ENCODE measurements at regions not wholly inside any gene's neighbourhood (a gene's known extent, or its start where the extent isn't known, plus 50 kb on each side); places are given as distances from the start of the nearest gene placed in this dataset.

- no peak for ATAC-seq (ENCODE audit: low read depth in 2 of 2)
- H3K4me1 Mint-ChIP-seq = no peaks in the 10 kb centered on the region
- H3K27ac Mint-ChIP-seq = peak overlapping the region in 1 of 6 donors; percentile 34
- H3K36me3 Mint-ChIP-seq = no peaks in the 10 kb centered on the region
- peaks cover 0 to 24% (median 13%) of the 10 kb centered on the region in 3 donors for H3K27me3 Mint-ChIP-seq
- H3K9me3 Mint-ChIP-seq = peaks cover 0 to 5% (median 0%) of the 10 kb centered on the region in 7 donors
- no peak overlapping the region for H3K4me3 Mint-ChIP-seq
- no peak for DNase-seq
Observed at GRCh38 chr11:134483291-134483690, 71.2 kb upstream of the B3GAT1 start.

DNA sequence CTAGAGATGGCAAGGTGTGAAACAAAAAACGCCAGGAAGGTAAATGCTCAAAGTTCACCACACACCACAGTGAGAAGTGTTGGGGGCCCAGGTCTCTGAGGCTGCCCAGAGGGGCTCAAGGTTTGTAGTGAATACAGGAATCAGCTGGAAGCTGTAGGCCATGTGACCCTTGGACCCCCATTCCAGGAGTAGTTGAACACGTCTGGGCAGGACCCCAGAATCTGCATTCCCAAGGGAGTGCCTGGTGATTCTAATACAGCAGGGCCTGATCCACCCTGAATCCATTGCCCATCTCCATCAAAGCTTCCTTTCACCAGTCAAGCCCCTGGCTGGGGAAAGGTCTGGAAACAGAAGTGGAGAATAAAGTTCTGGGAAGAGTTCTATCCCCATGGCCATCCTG lies 70.8 kb upstream of the B3GAT1 start:
- Mint-ChIP-seq H3K9me3 (peaks cover 0 to 5% (median 0%) of the 10 kb centered on the region in 7 donors), H3K4me1 (no peaks in the 10 kb centered on the region), H3K27me3 (peaks cover 0 to 21% (median 14%) of the 10 kb centered on the region in 3 donors), H3K27ac (no peak overlapping the region), H3K4me3 (no peak overlapping the region), H3K36me3 (no peaks in the 10 kb centered on the region)
- DNase-seq = no peak
- ATAC-seq (ENCODE audit: low read depth in 2 of 2) = no peak

GRCh38 chr11:134481933-134482527 lies 70.0 kb upstream of the B3GAT1 start:
- peaks cover 5 to 25% (median 22%) of the 10 kb centered on the region in 3 donors for H3K27me3 Mint-ChIP-seq
- no peak overlapping the region for H3K27ac Mint-ChIP-seq
- H3K36me3 Mint-ChIP-seq = no peaks in the 10 kb centered on the region
- peak overlapping the region in 1 of 8 donors; percentile 60 for H3K4me3 Mint-ChIP-seq
- peaks cover 0 to 5% (median 0%) of the 10 kb centered on the region in 7 donors for H3K9me3 Mint-ChIP-seq
- H3K4me1 Mint-ChIP-seq = no peaks in the 10 kb centered on the region
- no peak for ATAC-seq (ENCODE audit: low read depth in 2 of 2)
- no peak for DNase-seq

DNA sequence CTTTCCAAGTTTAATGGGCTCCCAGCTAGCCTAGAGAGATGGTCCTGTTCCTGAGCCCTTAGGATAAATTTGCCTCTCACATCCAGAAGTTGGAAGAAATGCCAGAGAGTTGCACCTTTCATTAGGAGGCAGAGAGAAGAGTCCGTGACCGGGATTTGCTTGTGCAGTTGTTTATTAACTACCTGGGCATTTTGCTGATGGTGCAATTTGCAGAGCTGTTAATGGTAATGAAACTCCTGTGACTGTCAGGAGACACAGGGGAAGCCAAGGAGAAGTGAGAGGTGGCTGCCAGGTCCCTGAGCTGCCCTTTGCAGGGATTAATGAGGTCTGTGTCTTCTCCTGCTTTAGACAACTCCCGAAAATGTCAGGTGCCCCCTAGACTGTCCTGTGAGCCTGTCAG lies 69.1 kb upstream of the B3GAT1 start:
- Mint-ChIP-seq H3K36me3 (no peaks in the 10 kb centered on the region), H3K4me1 (no peaks in the 10 kb centered on the region), H3K27me3 (peaks cover 13 to 34% (median 24%) of the 10 kb centered on the region in 3 donors), H3K9me3 (peaks cover 0 to 5% (median 0%) of the 10 kb centered on the region in 7 donors), H3K4me3 (no peak overlapping the region), H3K27ac (no peak overlapping the region)
- ATAC-seq (ENCODE audit: low read depth in 2 of 2) = no peak
- DNase-seq = no peak

GRCh38 chr11:134480136-134480712 lies 68.2 kb upstream of the B3GAT1 start:
- no peak for DNase-seq
- Mint-ChIP-seq H3K27ac (no peak overlapping the region), H3K4me1 (no peaks in the 10 kb centered on the region), H3K4me3 (no peak overlapping the region), H3K9me3 (peaks cover 0 to 5% (median 0%) of the 10 kb centered on the region in 7 donors), H3K36me3 (no peaks in the 10 kb centered on the region), H3K27me3 (peaks cover 13 to 40% (median 25%) of the 10 kb centered on the region in 3 donors)
- no peak for ATAC-seq (ENCODE audit: low read depth in 2 of 2)

- H3K4me1 Mint-ChIP-seq = no peaks in the 10 kb centered on the region
- H3K9me3 Mint-ChIP-seq = peaks cover 0 to 5% (median 0%) of the 10 kb centered on the region in 7 donors
- H3K36me3 Mint-ChIP-seq = no peaks in the 10 kb centered on the region
- H3K27me3 Mint-ChIP-seq = peaks cover 17 to 47% (median 25%) of the 10 kb centered on the region in 3 donors
- ATAC-seq (ENCODE audit: low read depth in 2 of 2) (no peak), DNase-seq (no peak)
- no peak overlapping the region for H3K4me3 Mint-ChIP-seq
- H3K27ac Mint-ChIP-seq = no peak overlapping the region
Observed at GRCh38 chr11:134479206-134480135, 67.4 kb upstream of the B3GAT1 start.

DNA sequence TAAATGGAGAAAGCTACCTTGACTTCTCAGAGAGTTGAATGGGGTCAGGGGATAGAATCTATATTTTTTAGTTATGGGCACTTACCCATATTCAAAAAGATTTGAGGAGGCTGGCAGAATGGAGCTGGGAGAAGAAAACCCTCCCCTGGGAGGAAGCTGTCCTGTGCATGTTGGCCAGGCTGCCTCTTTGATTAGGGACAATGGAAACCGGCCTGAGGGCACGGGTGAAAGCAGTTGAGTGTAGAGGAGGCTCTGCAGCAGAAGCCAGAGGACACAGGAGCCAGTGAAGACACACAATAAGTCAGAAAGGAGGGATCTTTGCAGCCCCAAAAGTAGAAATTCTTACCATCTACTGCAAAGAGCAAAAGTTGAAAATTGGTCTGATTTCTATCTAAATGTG lies 66.6 kb upstream of the B3GAT1 start:
- no peak overlapping the region for H3K4me3 Mint-ChIP-seq
- peaks cover 0 to 5% (median 0%) of the 10 kb centered on the region in 7 donors for H3K9me3 Mint-ChIP-seq
- ATAC-seq (ENCODE audit: low read depth in 2 of 2) (no peak), DNase-seq (no peak)
- H3K27ac Mint-ChIP-seq = no peak overlapping the region
- no peaks in the 10 kb centered on the region for H3K36me3 Mint-ChIP-seq
- H3K27me3 Mint-ChIP-seq = peaks cover 21 to 51% (median 25%) of the 10 kb centered on the region in 3 donors
- no peaks in the 10 kb centered on the region for H3K4me1 Mint-ChIP-seq

- Mint-ChIP-seq H3K4me1 (no peaks in the 10 kb centered on the region), H3K27ac (no peak overlapping the region), H3K36me3 (no peaks in the 10 kb centered on the region), H3K4me3 (no peak overlapping the region), H3K27me3 (peaks cover 25 to 53% (median 25%) of the 10 kb centered on the region in 3 donors), H3K9me3 (peaks cover 0 to 5% (median 0%) of the 10 kb centered on the region in 7 donors)
- ATAC-seq (ENCODE audit: low read depth in 2 of 2) (no peak), DNase-seq (no peak)
Observed at GRCh38 chr11:134478176-134478575, 66.1 kb upstream of the B3GAT1 start.

DNA sequence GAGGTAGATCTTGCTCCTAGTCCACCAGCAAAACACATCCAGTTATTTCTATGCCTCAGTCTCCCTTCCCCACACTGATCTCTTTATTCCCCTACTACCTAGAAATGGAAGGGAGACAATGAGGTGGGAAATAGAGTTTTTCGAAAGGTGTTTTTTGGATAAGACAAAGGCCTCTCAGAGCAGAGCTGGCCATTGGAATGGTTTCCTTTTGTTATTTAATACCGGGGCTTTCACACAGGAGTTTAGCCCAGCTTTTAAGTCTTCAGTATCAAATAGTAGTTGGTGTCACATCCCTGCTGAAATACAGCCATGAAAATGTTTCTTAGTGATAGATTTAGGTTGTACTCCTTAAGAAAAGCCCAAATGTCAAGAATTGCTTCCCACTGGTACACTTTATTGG lies 65.4 kb upstream of the B3GAT1 start:
- H3K4me3 Mint-ChIP-seq = no peak overlapping the region
- H3K27me3 Mint-ChIP-seq = peaks cover 25 to 57% (median 31%) of the 10 kb centered on the region in 3 donors

GRCh38 chr11:134476435-134477021 lies 64.5 kb upstream of the B3GAT1 start:
- Mint-ChIP-seq H3K27me3 (peaks cover 32 to 53% (median 37%) of the 10 kb centered on the region in 3 donors), H3K4me1 (no peaks in the 10 kb centered on the region), H3K9me3 (peaks cover 0 to 5% (median 0%) of the 10 kb centered on the region in 7 donors), H3K4me3 (no peak overlapping the region), H3K27ac (no peak overlapping the region), H3K36me3 (no peaks in the 10 kb centered on the region)
- ATAC-seq (ENCODE audit: low read depth in 2 of 2) (no peak), DNase-seq (no peak)

More for the DNA sequence above, 65.4 kb upstream of the B3GAT1 start:
- no peaks in the 10 kb centered on the region for H3K4me1 Mint-ChIP-seq
- ATAC-seq (ENCODE audit: low read depth in 2 of 2) (no peak), DNase-seq (no peak)
- H3K27ac Mint-ChIP-seq = no peak overlapping the region
- H3K9me3 Mint-ChIP-seq = peaks cover 0 to 5% (median 0%) of the 10 kb centered on the region in 7 donors
- H3K36me3 Mint-ChIP-seq = no peaks in the 10 kb centered on the region

- Mint-ChIP-seq H3K4me1 (no peaks in the 10 kb centered on the region), H3K9me3 (peaks cover 0 to 5% (median 0%) of the 10 kb centered on the region in 7 donors), H3K27ac (no peak overlapping the region), H3K4me3 (no peak overlapping the region), H3K27me3 (peaks cover 32 to 58% (median 32%) of the 10 kb centered on the region in 3 donors), H3K36me3 (no peaks in the 10 kb centered on the region)
- ATAC-seq (ENCODE audit: low read depth in 2 of 2) (no peak), DNase-seq (no peak)
Observed at GRCh38 chr11:134475951-134476350, 63.9 kb upstream of the B3GAT1 start.

- H3K27me3 Mint-ChIP-seq = peaks cover 29 to 50% (median 32%) of the 10 kb centered on the region in 3 donors
- no peak for ATAC-seq (ENCODE audit: low read depth in 2 of 2)
- H3K4me3 Mint-ChIP-seq = no peak overlapping the region
- no peak overlapping the region for H3K27ac Mint-ChIP-seq
- peaks cover 0 to 3% (median 0%) of the 10 kb centered on the region in 7 donors for H3K9me3 Mint-ChIP-seq
- no peaks in the 10 kb centered on the region for H3K4me1 Mint-ChIP-seq
- H3K36me3 Mint-ChIP-seq = no peaks in the 10 kb centered on the region
- no peak for DNase-seq
Observed at GRCh38 chr11:134474942-134475341, 62.9 kb upstream of the B3GAT1 start.
